22Rv1 (cell line): ENCODE measurements at regions not wholly inside any gene's neighbourhood (a gene's known extent, or its start where the extent isn't known, plus 50 kb on each side); places are given as distances from the start of the nearest gene placed in this dataset.

ENCODE experiments used
- ZFX ChIP-seq: fragments of 450-650 bp; IDR thresholded peaks from 2 replicates; pipeline ENCODE4 v1.6.1; 2017; ENCODE audit warnings: antibody characterized with exemption, borderline replicate concordance
- TF ChIP-seq, protein P1 (sequence below): fragments of 450-650 bp; IDR thresholded peaks from 2 replicates; pipeline ENCODE4 v1.5.1; 2017; ENCODE audit warnings: mild to moderate bottlenecking

GRCh38 chr7:136062625-136063325 lies 85.6 kb upstream of the MTPN start:
- TF ChIP-seq ZFX = no peak
- TF ChIP-seq, protein P1, sequence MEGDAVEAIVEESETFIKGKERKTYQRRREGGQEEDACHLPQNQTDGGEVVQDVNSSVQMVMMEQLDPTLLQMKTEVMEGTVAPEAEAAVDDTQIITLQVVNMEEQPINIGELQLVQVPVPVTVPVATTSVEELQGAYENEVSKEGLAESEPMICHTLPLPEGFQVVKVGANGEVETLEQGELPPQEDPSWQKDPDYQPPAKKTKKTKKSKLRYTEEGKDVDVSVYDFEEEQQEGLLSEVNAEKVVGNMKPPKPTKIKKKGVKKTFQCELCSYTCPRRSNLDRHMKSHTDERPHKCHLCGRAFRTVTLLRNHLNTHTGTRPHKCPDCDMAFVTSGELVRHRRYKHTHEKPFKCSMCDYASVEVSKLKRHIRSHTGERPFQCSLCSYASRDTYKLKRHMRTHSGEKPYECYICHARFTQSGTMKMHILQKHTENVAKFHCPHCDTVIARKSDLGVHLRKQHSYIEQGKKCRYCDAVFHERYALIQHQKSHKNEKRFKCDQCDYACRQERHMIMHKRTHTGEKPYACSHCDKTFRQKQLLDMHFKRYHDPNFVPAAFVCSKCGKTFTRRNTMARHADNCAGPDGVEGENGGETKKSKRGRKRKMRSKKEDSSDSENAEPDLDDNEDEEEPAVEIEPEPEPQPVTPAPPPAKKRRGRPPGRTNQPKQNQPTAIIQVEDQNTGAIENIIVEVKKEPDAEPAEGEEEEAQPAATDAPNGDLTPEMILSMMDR = no peak
